ENCODE measurements at regions not wholly inside any gene's neighbourhood (a gene's known extent, or its start where the extent isn't known, plus 50 kb on each side); places are given as distances from the start of the nearest gene placed in this dataset.

DNA sequence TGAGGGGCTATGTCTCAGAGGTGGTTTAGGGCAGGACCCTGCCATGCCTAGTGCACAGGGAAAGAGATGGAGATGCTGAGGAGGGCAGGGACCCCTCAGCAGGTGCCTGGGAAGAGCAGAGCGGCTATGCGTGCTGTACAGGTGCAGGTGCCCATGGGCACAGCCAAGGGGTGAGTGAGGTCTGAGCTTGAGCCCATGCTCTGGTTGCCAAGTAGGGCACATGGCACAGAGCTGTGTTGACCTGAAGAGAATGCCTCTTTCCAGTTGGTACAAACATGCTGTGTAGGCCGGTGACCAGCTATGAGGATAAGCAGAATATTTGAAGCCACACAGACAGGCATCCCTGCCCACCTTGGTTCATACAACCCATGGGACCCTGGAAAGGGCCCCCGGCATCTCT, 65.8 kb upstream of the NECTIN1 start:
- Histone ChIP-seq H3K4me3 (no peak overlapping the region), H3K9ac (ENCODE audit: insufficient read length) (no peak overlapping the region), H3K9me3 (ENCODE audit: low read depth, low read length) (no peaks in the 10 kb centered on the region), H3K27ac (no peak overlapping the region), H3K36me3 (ENCODE audit: insufficient read depth, low read length) (no peaks in the 10 kb centered on the region)
- no peak for TF ChIP-seq FOXP2 (optimal IDR thresholded peaks at IDR 0.05; ENCODE audit: control extremely low read depth, extremely low read length, insufficient read depth)
- TF ChIP-seq POLR2AphosphoS5 (IDR thresholded peaks at IDR 0.05; ENCODE audit: borderline replicate concordance, low read depth, low read length), result no peak
- TF ChIP-seq EZH2 (IDR thresholded peaks at IDR 0.05), result no peak
- DNase-seq (ENCODE audit: low read depth, low spot score), result no peak

GRCh38 chr11:119794141-119794665, 65.2 kb upstream of the NECTIN1 start:
- Histone ChIP-seq H3K36me3 (ENCODE audit: insufficient read depth, low read length) (no peaks in the 10 kb centered on the region), H3K9me3 (ENCODE audit: low read depth, low read length) (no peaks in the 10 kb centered on the region), H3K9ac (ENCODE audit: insufficient read length) (no peak overlapping the region), H3K27ac (no peak overlapping the region), H3K4me3 (no peak overlapping the region)
- TF ChIP-seq EZH2 (IDR thresholded peaks at IDR 0.05), result no peak
- TF ChIP-seq POLR2AphosphoS5 (IDR thresholded peaks at IDR 0.05; ENCODE audit: borderline replicate concordance, low read depth, low read length), result no peak
- no peak for TF ChIP-seq FOXP2 (optimal IDR thresholded peaks at IDR 0.05; ENCODE audit: control extremely low read depth, extremely low read length, insufficient read depth)
- no peak for DNase-seq (ENCODE audit: low read depth, low spot score)

- no peak overlapping the region for H3K9ac ChIP-seq (ENCODE audit: insufficient read length)
- no peak for DNase-seq (ENCODE audit: low read depth, low spot score)
- H3K9me3 ChIP-seq (ENCODE audit: low read depth, low read length), result no peaks in the 10 kb centered on the region
- no peak overlapping the region for H3K27ac ChIP-seq
- H3K36me3 ChIP-seq (ENCODE audit: insufficient read depth, low read length), result no peaks in the 10 kb centered on the region
- TF ChIP-seq POLR2AphosphoS5 (IDR thresholded peaks at IDR 0.05; ENCODE audit: borderline replicate concordance, low read depth, low read length) (no peak), EZH2 (IDR thresholded peaks at IDR 0.05) (no peak), FOXP2 (optimal IDR thresholded peaks at IDR 0.05; ENCODE audit: control extremely low read depth, extremely low read length, insufficient read depth) (no peak)
- no peak overlapping the region for H3K4me3 ChIP-seq
These were observed 64.5 kb upstream of the NECTIN1 start for GRCh38 chr11:119793335-119793984.

DNA sequence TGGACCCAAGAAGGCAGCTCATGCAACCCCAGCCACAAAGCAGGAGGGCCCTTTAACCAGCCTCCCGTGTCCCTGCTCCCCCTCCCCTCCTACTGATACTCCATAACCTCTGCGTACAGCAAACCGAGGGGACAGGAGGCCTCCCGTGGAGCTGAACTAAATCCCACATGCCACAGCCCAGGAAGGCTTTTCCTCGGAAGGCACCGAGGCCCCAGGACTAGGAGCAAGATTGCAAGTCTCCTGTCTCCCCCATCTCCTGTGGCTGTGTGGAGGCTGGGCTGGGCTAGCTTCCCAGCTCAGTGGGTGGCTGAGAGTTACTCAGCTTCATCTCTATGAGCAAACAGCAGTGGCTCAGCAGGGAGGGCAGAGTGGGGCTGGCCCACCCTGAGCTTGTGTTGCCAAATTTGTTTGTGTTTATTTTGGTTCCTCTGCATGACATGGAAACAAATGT, 62.7 kb upstream of the NECTIN1 start:
- H3K36me3 ChIP-seq (ENCODE audit: insufficient read depth, low read length), result no peaks in the 10 kb centered on the region
- DNase-seq (ENCODE audit: low read depth, low spot score), result no peak
- no peak overlapping the region for H3K4me3 ChIP-seq
- TF ChIP-seq POLR2AphosphoS5 (IDR thresholded peaks at IDR 0.05; ENCODE audit: borderline replicate concordance, low read depth, low read length) (no peak), EZH2 (IDR thresholded peaks at IDR 0.05) (no peak), FOXP2 (optimal IDR thresholded peaks at IDR 0.05; ENCODE audit: control extremely low read depth, extremely low read length, insufficient read depth) (no peak)
- no peak overlapping the region for H3K27ac ChIP-seq
- H3K9ac ChIP-seq (ENCODE audit: insufficient read length), result no peak overlapping the region
- H3K9me3 ChIP-seq (ENCODE audit: low read depth, low read length), result no peaks in the 10 kb centered on the region

DNA sequence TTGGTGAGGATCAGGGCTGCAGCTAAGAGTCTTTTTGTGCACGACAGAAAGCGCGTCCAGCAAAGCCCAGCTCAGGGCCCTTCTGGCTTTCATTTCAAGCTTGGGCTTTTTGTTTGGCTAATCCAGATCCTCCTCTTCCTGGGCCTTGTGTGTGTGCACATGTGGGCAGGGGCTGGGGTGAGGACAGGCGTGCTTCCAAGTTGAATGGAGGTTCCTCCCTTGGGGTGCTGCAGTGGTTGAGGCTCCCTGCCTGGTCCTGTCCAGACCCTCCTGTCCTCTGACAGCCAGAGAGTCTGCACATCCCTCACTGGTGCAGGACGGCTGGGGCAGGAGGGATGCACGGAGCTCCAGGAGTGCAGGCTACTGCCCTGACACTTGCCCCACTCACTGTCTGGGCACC, 62.0 kb upstream of the NECTIN1 start:
- no peaks in the 10 kb centered on the region for H3K36me3 ChIP-seq (ENCODE audit: insufficient read depth, low read length)
- H3K27ac ChIP-seq, result no peak overlapping the region
- H3K4me3 ChIP-seq, result no peak overlapping the region
- TF ChIP-seq FOXP2 (optimal IDR thresholded peaks at IDR 0.05; ENCODE audit: control extremely low read depth, extremely low read length, insufficient read depth), result no peak
- no peak for TF ChIP-seq EZH2 (IDR thresholded peaks at IDR 0.05)
- no peak for TF ChIP-seq POLR2AphosphoS5 (IDR thresholded peaks at IDR 0.05; ENCODE audit: borderline replicate concordance, low read depth, low read length)
- no peaks in the 10 kb centered on the region for H3K9me3 ChIP-seq (ENCODE audit: low read depth, low read length)
- no peak for DNase-seq (ENCODE audit: low read depth, low spot score)
- H3K9ac ChIP-seq (ENCODE audit: insufficient read length), result no peak overlapping the region

DNA sequence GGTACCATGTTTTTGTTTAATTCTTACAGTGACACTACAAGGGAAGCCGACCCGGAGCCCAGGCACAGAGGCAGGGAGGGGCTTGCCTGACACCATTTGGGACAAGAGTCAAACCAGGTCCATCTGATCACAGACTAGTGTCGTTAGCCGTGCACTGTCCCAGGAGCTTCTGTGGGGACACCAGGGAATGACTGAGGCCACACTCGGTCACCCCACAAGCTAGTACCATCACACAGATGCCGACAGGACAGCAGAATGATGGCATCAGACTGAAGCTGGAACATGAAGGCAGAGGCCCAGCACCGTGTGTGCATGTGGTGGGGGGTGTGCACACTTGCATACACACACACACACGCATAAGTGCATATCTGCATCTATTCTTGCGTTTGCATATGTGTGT, 61.5 kb upstream of the NECTIN1 start:
- no peak overlapping the region for H3K27ac ChIP-seq
- no peak overlapping the region for H3K4me3 ChIP-seq
- DNase-seq (ENCODE audit: low read depth, low spot score), result no peak
- TF ChIP-seq FOXP2 (optimal IDR thresholded peaks at IDR 0.05; ENCODE audit: control extremely low read depth, extremely low read length, insufficient read depth) (no peak), EZH2 (IDR thresholded peaks at IDR 0.05) (no peak), POLR2AphosphoS5 (IDR thresholded peaks at IDR 0.05; ENCODE audit: borderline replicate concordance, low read depth, low read length) (no peak)
- H3K36me3 ChIP-seq (ENCODE audit: insufficient read depth, low read length), result no peaks in the 10 kb centered on the region
- no peaks in the 10 kb centered on the region for H3K9me3 ChIP-seq (ENCODE audit: low read depth, low read length)
- no peak overlapping the region for H3K9ac ChIP-seq (ENCODE audit: insufficient read length)

- Histone ChIP-seq H3K4me3 (no peak overlapping the region), H3K27ac (no peak overlapping the region), H3K9me3 (ENCODE audit: low read depth, low read length) (no peaks in the 10 kb centered on the region), H3K36me3 (ENCODE audit: insufficient read depth, low read length) (no peaks in the 10 kb centered on the region), H3K9ac (ENCODE audit: insufficient read length) (no peak overlapping the region)
- no peak for DNase-seq (ENCODE audit: low read depth, low spot score)
- no peak for TF ChIP-seq EZH2 (IDR thresholded peaks at IDR 0.05)
These were observed 60.9 kb upstream of the NECTIN1 start for GRCh38 chr11:119789766-119790407.

- Histone ChIP-seq H3K36me3 (ENCODE audit: insufficient read depth, low read length) (no peaks in the 10 kb centered on the region), H3K9me3 (ENCODE audit: low read depth, low read length) (no peaks in the 10 kb centered on the region), H3K4me3 (no peak overlapping the region), H3K9ac (ENCODE audit: insufficient read length) (no peak overlapping the region), H3K27ac (no peak overlapping the region)
- TF ChIP-seq FOXP2 (optimal IDR thresholded peaks at IDR 0.05; ENCODE audit: control extremely low read depth, extremely low read length, insufficient read depth), result no peak
- no peak for DNase-seq (ENCODE audit: low read depth, low spot score)
These were observed 60.0 kb upstream of the NECTIN1 start for GRCh38 chr11:119788911-119789560.

Data from SK-N-MC (cell line).